ENCODE measurements at regions not wholly inside any gene's neighbourhood (a gene's known extent, or its start where the extent isn't known, plus 50 kb on each side); places are given as distances from the start of the nearest gene placed in this dataset.

- TF ChIP-seq MAX (IDR thresholded peaks at IDR 0.05) (no peak), NFIC (IDR thresholded peaks at IDR 0.05) (no peak), EP300 (IDR thresholded peaks at IDR 0.05; ENCODE audit: borderline replicate concordance) (no peak), TAF1 (IDR thresholded peaks at IDR 0.05; ENCODE audit: low read depth) (no peak), FOXM1 (IDR thresholded peaks at IDR 0.05; ENCODE audit: borderline replicate concordance, low read depth) (no peak), EGR1 (IDR thresholded peaks at IDR 0.05) (no peak), TCF12 (IDR thresholded peaks at IDR 0.05; ENCODE audit: low read depth) (no peak), RAD21 (IDR thresholded peaks at IDR 0.05; ENCODE audit: low read depth) (no peak), YY1 (IDR thresholded peaks at IDR 0.05; ENCODE audit: low read depth) (no peak), CEBPB (IDR thresholded peaks at IDR 0.05) (no peak), CREB1 (IDR thresholded peaks at IDR 0.05; ENCODE audit: low read depth) (no peak), ZBTB7A (IDR thresholded peaks at IDR 0.05; ENCODE audit: low read depth) (no peak), REST (IDR thresholded peaks at IDR 0.05; ENCODE audit: low read depth) (no peak), TEAD4 (IDR thresholded peaks at IDR 0.05) (no peak), USF1 (IDR thresholded peaks at IDR 0.05) (no peak)
These were observed 63.3 kb upstream of the ZC3H11B start for GRCh38 chr1:219676012-219676765.

GRCh38 chr1:219670426-219671149 lies 57.7 kb upstream of the ZC3H11B start:
- TF ChIP-seq EP300 (IDR thresholded peaks at IDR 0.05; ENCODE audit: borderline replicate concordance) (no peak), FOXM1 (IDR thresholded peaks at IDR 0.05; ENCODE audit: borderline replicate concordance, low read depth) (no peak), RAD21 (IDR thresholded peaks at IDR 0.05; ENCODE audit: low read depth) (no peak), TCF12 (IDR thresholded peaks at IDR 0.05; ENCODE audit: low read depth) (no peak), MAX (IDR thresholded peaks at IDR 0.05) (no peak), TAF1 (IDR thresholded peaks at IDR 0.05; ENCODE audit: low read depth) (no peak), USF1 (IDR thresholded peaks at IDR 0.05) (no peak), CREB1 (IDR thresholded peaks at IDR 0.05; ENCODE audit: low read depth) (no peak), NFIC (IDR thresholded peaks at IDR 0.05) (no peak), REST (IDR thresholded peaks at IDR 0.05; ENCODE audit: low read depth) (no peak), TEAD4 (IDR thresholded peaks at IDR 0.05) (no peak), EGR1 (IDR thresholded peaks at IDR 0.05) (no peak), CEBPB (IDR thresholded peaks at IDR 0.05) (no peak), YY1 (IDR thresholded peaks at IDR 0.05; ENCODE audit: low read depth) (no peak), ZBTB7A (IDR thresholded peaks at IDR 0.05; ENCODE audit: low read depth) (no peak)

- no peak for TF ChIP-seq ZBTB7A (IDR thresholded peaks at IDR 0.05; ENCODE audit: low read depth)
- no peak for TF ChIP-seq TEAD4 (IDR thresholded peaks at IDR 0.05)
- no peak for TF ChIP-seq RAD21 (IDR thresholded peaks at IDR 0.05; ENCODE audit: low read depth)
- no peak for TF ChIP-seq FOXM1 (IDR thresholded peaks at IDR 0.05; ENCODE audit: borderline replicate concordance, low read depth)
- TF ChIP-seq EGR1 (IDR thresholded peaks at IDR 0.05) = no peak
- TF ChIP-seq YY1 (IDR thresholded peaks at IDR 0.05; ENCODE audit: low read depth) = no peak
- no peak for TF ChIP-seq MAX (IDR thresholded peaks at IDR 0.05)
- TF ChIP-seq REST (IDR thresholded peaks at IDR 0.05; ENCODE audit: low read depth) = no peak
- TF ChIP-seq TAF1 (IDR thresholded peaks at IDR 0.05; ENCODE audit: low read depth) = no peak
- TF ChIP-seq TCF12 (IDR thresholded peaks at IDR 0.05; ENCODE audit: low read depth) = no peak
- no peak for TF ChIP-seq CREB1 (IDR thresholded peaks at IDR 0.05; ENCODE audit: low read depth)
- TF ChIP-seq NFIC (IDR thresholded peaks at IDR 0.05) = no peak
- no peak for TF ChIP-seq USF1 (IDR thresholded peaks at IDR 0.05)
These were observed 56.7 kb upstream of the ZC3H11B start for GRCh38 chr1:219669556-219669955.
